OCI-LY3 (cell line): ENCODE measurements at regions not wholly inside any gene's neighbourhood (a gene's known extent, or its start where the extent isn't known, plus 50 kb on each side); places are given as distances from the start of the nearest gene placed in this dataset.

Experiments used
- EZH2phosphoT487 ChIP-seq: fragments of 200-600 bp; shearing (Covaris generic); IDR thresholded peaks from 2 replicates; pipeline ENCODE4 v1.6.1; 2018; ENCODE audit warnings: antibody characterized with exemption, mixed run types, low read depth
- TF ChIP-seq, protein P1 (sequence below): fragments of 200-600, 300-600 bp; sonication (generic); IDR thresholded peaks from 2 replicates; pipeline ENCODE4 v1.5.1; 2014; ENCODE audit warnings: antibody characterized with exemption, low read length, low read depth

DNA sequence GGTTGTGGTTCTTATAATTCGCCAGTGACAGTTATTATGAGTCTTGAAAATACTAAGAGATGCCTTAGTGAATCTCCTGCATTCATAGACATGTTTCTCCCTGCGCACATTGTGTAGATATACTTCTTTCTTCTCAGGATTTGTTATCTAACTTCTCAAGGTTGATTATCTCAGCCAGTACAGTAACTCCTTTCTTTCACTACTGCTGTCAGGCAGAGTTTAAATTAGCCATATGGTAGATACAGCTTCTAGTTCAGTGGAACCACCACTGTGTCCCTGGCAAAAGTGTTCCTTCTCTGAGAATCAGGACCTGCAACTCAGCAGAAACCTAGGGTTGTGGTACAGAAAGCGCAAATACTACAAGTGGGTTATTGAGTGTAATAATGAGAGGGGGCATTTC lies 175.0 kb upstream of the SGO1 start:
- TF ChIP-seq, protein P1, sequence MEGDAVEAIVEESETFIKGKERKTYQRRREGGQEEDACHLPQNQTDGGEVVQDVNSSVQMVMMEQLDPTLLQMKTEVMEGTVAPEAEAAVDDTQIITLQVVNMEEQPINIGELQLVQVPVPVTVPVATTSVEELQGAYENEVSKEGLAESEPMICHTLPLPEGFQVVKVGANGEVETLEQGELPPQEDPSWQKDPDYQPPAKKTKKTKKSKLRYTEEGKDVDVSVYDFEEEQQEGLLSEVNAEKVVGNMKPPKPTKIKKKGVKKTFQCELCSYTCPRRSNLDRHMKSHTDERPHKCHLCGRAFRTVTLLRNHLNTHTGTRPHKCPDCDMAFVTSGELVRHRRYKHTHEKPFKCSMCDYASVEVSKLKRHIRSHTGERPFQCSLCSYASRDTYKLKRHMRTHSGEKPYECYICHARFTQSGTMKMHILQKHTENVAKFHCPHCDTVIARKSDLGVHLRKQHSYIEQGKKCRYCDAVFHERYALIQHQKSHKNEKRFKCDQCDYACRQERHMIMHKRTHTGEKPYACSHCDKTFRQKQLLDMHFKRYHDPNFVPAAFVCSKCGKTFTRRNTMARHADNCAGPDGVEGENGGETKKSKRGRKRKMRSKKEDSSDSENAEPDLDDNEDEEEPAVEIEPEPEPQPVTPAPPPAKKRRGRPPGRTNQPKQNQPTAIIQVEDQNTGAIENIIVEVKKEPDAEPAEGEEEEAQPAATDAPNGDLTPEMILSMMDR, result no peak
- TF ChIP-seq EZH2phosphoT487, result no peak
